ENCODE measurements at regions not wholly inside any gene's neighbourhood (a gene's known extent, or its start where the extent isn't known, plus 50 kb on each side); places are given as distances from the start of the nearest gene placed in this dataset.

- DNase-seq (ENCODE audit: low spot score) = no peak
Measured at GRCh38 chr15:98144388-98144787, 183.9 kb downstream of the ARRDC4 start.

GRCh38 chr15:98146031-98146820, 185.7 kb downstream of the ARRDC4 start:
- DNase-seq (ENCODE audit: low spot score) = no peak

DNA sequence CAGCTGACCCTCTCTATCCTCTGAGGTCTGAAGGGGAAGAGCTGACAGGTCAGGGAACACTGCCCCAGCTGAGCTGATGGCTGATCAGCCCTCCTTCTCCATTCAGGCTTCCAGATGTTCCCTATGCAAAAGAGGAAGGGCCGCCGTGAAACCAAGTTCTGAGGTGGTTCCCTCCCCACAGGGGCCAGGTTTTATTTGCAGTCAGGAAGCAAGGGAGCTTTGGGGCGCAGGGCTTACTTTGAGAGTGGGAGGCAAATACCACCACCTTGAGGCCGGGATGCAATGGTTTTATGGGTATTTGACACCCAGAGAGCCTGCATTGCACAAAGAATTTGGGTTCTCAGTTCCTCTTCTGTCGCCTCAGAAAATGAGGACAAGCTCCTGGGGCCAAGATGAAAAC, 186.9 kb downstream of the ARRDC4 start:
- no peak for DNase-seq (ENCODE audit: low spot score)

GRCh38 chr15:98150084-98150483, 189.6 kb downstream of the ARRDC4 start:
- DNase-seq (ENCODE audit: low spot score) = no peak

DNA sequence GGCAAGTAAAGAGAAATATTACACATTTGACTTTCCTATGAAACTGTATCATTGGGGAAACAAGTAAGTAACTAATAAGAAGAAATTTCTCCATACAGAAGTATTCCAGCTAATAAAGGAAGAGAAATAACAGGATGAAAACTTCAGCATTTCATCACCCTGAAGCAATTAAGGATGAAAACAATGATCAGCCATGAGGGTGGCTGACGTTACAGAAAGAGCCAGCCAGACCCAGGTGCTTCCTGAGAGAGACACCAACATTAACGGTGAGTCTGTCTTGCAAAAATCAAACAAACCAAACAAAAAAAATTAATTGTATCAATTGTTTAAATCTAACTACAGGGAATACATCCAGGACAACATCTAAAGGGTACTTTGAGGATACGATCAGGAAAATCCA, 190.0 kb downstream of the ARRDC4 start:
- DNase-seq (ENCODE audit: low spot score) = no peak

GRCh38 chr15:98151096-98151495, 190.6 kb downstream of the ARRDC4 start:
- no peak for DNase-seq (ENCODE audit: low spot score)

DNA sequence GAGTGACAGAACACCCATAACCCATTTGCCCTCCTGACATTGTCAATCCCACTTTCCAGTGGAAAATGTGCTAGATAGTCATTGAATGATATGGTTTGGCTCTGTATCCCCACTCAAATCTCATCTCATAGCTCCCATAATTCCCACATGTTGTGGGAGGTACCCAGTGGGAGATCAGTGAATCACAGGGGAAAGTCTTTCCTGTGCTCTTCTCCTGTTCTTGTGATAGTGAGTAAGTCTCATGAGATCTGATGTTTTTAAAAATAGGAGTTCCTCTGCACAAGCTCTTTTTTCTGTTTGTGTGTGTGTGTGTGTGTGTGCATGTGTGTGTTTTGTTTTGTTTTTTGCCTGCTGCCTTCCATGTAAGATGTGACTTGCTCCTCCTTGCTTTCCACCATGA, 191.7 kb downstream of the ARRDC4 start:
- DNase-seq (ENCODE audit: low spot score) = no peak

DNA sequence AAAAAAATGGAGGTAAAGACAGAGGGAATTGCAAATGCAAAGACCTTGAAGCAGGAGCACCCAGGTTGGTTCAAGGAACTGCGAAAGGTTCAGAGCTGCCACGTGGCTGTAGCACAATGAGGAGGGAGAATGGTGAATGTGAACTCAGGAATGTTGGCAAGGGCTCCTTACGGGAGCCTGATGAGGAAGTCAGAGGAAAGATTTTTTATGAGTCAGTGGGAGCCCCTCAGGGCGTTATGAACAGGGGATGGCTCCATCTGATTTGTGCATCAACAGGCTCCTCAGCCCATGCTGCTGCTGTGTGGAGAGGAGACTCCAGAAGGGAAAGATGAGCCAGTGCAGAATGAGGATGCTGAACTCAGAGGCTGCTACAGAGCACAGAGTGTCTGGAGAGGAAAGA, 194.4 kb downstream of the ARRDC4 start:
- no peak for DNase-seq (ENCODE audit: low spot score)

GRCh38 chr15:98155356-98155755, 194.9 kb downstream of the ARRDC4 start:
- no peak for DNase-seq (ENCODE audit: low spot score)

GRCh38 chr15:98160236-98160635, 199.7 kb downstream of the ARRDC4 start:
- DNase-seq (ENCODE audit: low spot score) = no peak

GRCh38 chr15:98163319-98164045, 203.0 kb downstream of the ARRDC4 start:
- no peak for DNase-seq (ENCODE audit: low spot score)

GRCh38 chr15:98164571-98164970, 204.1 kb downstream of the ARRDC4 start:
- no peak for DNase-seq (ENCODE audit: low spot score)

DNA sequence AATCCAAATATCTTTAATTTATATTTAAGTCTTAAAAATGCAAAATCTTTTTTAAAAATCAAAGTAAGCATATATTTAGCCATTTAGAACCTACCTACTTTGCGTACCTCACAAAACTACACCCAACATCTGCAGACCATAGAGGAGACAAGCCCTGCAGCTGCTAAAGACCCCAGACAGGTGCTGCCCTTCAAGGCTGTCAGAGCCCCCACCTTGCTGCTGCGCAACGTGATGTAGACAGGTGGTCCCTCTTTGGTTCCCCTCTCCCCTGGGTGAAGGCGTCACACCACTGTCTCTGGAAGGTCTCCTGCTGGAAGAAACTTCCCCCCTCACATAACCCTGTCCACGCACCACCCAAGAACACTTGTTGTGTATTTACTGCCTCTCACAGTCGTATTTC, 204.5 kb downstream of the ARRDC4 start:
- no peak for DNase-seq (ENCODE audit: low spot score)

- no peak for DNase-seq (ENCODE audit: low spot score)
Measured at GRCh38 chr15:98167722-98168268, 207.3 kb downstream of the ARRDC4 start.

GRCh38 chr15:98169551-98169950, 209.0 kb downstream of the ARRDC4 start:
- DNase-seq (ENCODE audit: low spot score) = no peak

DNA sequence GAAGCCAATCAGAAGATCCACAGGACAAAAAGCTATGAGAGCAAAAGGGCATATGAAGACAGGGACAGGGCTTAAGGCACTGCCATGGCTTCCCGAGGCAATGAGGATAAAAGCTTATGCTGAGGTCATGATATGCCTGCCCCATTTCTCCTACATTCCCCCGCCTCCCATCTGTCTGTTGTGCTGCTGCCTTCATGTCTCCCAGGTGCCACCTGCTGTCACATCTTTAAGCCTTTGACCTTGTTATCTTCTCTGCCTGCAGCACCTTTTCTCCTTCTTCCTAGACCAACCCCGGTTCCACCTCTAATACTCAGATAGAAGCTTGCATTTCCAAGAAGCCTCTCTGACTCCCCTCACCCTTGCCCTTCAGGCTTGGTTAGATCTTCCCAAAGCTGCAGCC, 213.8 kb downstream of the ARRDC4 start:
- no peak for DNase-seq (ENCODE audit: low spot score)

DNA sequence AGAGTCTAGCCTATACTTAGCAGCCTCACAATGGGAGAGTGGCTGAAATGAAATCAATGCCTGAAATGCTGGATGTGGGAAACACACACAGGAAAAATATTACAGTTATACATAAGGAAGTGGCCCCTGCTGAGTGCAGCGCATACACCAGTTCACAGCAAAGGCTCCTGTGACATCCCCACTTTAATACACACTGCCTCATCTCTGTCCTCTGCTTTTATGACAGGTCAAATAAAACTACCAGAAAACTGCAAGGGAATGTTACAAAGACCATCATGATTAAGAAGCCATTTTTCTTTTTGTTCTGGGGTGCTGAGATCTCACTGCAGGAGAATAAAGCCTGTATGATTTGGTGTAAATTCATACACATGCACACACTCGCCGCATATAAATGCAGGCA, 214.3 kb downstream of the ARRDC4 start:
- DNase-seq (ENCODE audit: low spot score) = no peak

DNA sequence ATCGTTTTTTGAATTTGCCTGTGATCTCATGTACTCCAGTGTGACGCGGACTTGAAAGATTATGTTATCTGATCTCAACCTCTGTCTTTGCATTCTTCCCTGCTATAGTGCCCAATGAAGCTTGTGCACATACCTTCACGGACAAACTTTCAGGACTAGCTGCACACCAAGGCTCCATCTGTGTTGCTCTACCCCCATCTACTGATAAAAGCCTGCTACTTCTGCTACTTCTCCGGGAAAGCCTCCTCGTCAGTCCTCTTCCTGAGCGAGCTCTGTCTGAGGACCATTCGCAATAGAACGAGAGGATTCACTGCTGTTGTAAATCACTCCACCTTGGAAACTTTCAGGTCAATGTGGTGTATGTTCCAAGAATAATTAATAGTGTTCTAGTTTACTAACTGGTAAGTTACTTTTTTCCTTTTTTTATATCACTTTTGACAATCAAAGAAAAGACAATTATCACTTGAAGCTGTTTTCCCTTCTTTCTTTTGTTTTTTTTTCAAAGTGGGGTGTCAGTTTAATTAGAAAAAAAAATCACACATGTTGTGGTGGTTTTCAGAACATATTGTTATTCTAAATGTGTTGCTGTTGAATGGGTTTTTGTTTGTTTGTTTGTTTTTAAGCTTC, 217.6 kb downstream of the ARRDC4 start:
- DNase-seq (ENCODE audit: low spot score) = peak; percentile 21

DNA sequence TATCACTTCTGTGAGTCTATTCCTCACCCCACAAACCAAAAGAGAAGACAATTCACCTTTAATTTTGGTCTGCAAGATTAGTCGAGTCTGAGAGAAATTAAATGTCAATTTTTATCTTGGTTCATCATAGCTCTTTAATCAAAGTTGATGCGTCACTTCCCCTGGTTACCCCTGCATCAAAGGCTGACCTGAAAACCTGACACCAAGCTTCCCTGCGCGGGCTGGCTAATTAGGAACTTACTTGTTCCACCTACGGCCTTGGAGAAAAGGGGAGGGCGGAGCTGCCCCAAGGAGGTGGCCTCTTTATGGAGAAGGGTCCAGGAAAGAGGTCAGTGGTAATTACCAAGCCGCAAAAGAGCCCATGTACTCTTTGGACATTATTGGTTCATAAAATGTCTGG, 218.4 kb downstream of the ARRDC4 start:
- no peak for DNase-seq (ENCODE audit: low spot score)

DNA sequence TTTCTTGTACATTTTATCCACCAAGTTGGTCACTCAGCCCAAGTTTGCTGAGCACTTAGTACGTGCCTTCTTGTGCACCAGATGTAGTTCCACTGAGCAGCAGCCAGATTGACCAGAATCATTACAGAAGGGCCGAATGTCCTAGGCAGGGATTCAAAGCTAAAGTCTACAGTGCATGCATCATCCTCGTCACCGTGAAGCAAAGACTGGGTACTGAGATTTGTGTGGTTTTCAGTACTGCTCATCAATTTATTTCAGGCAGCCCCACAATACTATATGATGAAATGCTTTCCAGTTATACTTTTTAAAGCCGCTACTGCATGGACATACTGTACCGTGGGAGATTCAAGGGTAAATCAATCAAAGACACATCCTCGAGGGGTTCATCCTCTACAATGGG, 227.0 kb downstream of the ARRDC4 start:
- DNase-seq (ENCODE audit: low spot score) = no peak

GRCh38 chr15:98190914-98191313, 230.4 kb downstream of the ARRDC4 start:
- no peak for DNase-seq (ENCODE audit: low spot score)

DNA sequence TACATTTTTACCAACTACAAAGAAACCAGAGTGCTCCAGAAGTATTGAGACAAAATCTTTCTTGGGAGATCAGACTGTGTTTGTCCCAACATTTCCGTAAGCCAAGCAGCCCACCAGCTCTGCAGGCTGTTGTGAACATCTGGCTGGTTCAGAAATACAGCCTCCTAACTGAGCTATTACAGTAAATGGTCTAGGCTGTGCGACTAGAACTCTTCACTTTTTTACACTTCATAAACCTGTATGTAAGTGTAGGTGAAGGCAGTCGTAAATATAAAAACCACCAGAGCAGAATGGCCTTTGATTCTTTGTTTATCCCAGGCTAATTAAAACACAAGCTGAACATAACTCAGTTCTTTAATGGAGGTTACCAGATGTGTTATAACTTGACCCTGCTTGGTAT, 235.3 kb downstream of the ARRDC4 start:
- DNase-seq (ENCODE audit: low spot score) = no peak

DNA sequence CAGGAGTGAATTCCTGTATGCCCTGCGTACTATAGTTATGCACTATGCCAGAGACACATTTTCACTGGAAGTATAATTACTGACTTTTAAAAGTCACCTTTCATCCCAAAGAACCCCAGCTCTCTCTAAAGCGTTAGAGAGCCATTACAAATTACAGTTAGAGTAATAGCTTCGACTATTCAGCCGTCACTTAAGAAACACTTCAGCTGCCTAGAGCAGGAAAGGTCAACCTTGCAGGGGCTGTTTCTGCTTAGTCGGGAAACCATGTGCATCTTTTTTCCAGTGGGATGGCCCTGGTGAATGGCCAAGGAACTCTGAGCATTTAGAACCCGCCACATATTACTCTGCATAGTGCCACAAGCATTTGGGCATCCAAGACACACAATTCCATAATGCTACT, 235.9 kb downstream of the ARRDC4 start:
- DNase-seq (ENCODE audit: low spot score) = no peak

All from hepatic stellate cell (primary cell).